Right ventricle myocardium superior (tissue), 1 donor: ENCODE measurements at regions not wholly inside any gene's neighbourhood (a gene's known extent, or its start where the extent isn't known, plus 50 kb on each side); places are given as distances from the start of the nearest gene placed in this dataset.

Experiments
- ATAC-seq: fragments of 200-7000 bp; cut with Tn5 transposase; one replicate; pipeline ENCODE4 v1.9.1; 2020; ENCODE audit warnings: mild to moderate bottlenecking; ENCODE audit not compliant: poor library complexity
- DNase-seq: peaks from one replicate; pipeline ENCODE4 v3.0.0-alpha.2; 2020
- intact Hi-C: fragments of 100-400 bp; cut with DNase I; formaldehyde crosslinking; loops from one replicate; pipeline ENCODE4 v1.11.2; 2022
- donor health status: DM: no; HTN: yes; CAD: no; lungs with severe emphysema.

GRCh38 chr21:14763695-14764064 is 217.6 kb upstream of the SAMSN1 start:
- intact Hi-C loops = no loop called here
- DNase-seq = no peak
- no peak for ATAC-seq

DNA sequence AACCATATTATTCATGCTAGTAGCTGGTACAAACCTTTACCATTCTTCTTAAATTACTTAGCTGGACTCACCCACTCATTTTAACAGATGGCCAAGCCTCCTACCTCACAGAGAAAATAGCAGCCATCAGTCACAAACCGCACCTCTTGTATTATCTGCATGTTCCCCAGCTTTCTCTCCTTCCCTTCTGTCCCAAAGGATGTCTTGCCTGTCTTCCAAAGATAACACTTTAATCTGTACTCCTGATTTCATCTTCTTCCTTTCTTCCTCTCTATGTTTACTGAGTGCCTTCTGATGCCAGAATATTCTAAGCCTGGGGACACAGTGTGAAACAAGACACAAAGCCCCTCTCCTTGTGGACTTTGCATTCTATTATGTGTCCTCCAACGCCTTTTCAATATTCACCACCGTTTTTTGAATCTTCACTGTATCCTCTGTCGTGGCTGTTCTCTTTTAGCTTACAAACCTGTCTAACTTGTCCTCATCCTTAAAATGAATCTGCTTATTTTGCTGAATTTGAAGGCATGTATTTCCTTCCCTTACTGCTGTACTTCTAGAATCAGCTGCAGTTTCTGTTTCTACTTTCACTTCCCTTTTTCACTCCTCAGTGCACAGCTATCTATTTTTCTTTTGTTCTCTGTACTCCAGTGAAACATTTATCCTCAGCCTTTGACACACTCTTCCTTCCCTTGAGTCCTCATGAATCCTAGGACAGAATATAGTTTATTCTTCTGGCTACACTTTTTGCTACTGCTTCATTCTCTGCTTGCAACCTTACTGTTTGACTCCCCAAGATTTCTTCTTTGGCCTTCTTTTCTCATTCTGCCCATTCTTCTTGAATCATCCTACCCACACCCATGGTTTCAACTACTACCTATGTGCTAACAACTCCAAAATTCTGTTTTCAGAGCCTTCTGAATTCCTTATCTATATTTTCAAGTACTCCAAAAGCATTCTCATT is 216.9 kb upstream of the SAMSN1 start:
- ATAC-seq (peak; percentile 69), DNase-seq (no peak)
- intact Hi-C loops = no loop called here

- intact Hi-C loops = no loop called here
- DNase-seq (no peak), ATAC-seq (no peak)
Measured at GRCh38 chr21:14762327-14762726, 216.2 kb upstream of the SAMSN1 start.

GRCh38 chr21:14759285-14759684 is 213.2 kb upstream of the SAMSN1 start:
- intact Hi-C loops = no loop called here
- DNase-seq (no peak), ATAC-seq (no peak)

- ATAC-seq (no peak), DNase-seq (no peak)
- intact Hi-C loops = no loop called here
Measured at GRCh38 chr21:14758849-14759248, 212.7 kb upstream of the SAMSN1 start.

- ATAC-seq (no peak), DNase-seq (no peak)
- intact Hi-C loops = no loop called here
Measured at GRCh38 chr21:14757533-14758327, 211.6 kb upstream of the SAMSN1 start.

DNA sequence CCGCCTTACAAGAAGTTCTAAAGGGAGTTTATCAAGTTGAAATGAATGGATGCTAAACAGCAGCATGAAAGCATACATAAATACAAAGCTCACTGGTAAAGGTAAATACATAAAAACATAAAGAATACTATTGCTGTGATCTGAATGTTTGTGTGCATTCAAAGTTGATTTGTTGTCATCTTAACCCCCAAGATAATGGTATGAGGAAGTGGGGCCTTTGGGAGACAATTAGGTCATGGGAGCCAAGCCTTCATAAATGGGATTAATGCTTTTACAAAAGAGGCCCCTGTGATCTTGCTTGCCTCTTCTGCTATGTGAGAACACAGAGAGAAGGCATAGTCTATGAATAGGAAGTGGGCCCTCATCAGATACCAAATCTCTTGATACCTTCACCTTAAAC is 209.0 kb upstream of the SAMSN1 start:
- intact Hi-C loops = no loop called here
- ATAC-seq = no peak
- DNase-seq = no peak

DNA sequence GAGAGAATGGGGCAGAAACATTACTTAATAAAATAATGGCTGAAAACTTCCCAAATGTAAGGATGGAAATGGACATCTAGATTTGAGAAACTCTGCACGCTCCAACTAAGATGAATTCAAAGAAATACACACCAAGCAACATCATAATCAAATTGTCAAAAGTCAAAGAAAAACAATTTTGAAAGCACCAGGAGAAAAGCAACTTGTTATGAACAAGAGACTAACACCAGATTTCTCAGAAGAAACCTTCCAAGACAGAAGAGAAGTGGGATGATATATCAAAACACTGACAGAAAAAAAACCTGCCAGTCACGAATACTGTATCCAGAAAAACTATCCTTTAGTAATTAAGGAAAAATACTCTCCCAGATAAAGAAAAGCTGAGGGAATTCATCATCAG is 208.6 kb upstream of the SAMSN1 start:
- intact Hi-C loops = no loop called here
- ATAC-seq = no peak
- DNase-seq = no peak

DNA sequence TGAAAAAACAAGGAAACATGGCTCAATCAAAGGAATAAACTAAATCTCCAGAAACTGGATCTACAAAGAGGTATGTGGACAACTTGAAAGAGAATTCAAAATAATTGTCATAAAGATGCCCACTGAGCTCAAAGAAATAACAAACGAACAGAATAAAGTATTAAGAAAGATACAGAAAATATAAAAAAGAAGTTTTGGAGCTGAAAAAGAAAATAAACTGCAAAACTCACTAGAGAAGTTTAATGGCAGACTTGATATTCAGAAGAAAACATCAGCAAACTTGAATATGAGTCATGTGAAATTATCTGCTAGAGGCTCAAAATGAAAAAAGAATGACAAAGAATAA is 208.1 kb upstream of the SAMSN1 start:
- intact Hi-C loops = no loop called here
- ATAC-seq (no peak), DNase-seq (no peak)

DNA sequence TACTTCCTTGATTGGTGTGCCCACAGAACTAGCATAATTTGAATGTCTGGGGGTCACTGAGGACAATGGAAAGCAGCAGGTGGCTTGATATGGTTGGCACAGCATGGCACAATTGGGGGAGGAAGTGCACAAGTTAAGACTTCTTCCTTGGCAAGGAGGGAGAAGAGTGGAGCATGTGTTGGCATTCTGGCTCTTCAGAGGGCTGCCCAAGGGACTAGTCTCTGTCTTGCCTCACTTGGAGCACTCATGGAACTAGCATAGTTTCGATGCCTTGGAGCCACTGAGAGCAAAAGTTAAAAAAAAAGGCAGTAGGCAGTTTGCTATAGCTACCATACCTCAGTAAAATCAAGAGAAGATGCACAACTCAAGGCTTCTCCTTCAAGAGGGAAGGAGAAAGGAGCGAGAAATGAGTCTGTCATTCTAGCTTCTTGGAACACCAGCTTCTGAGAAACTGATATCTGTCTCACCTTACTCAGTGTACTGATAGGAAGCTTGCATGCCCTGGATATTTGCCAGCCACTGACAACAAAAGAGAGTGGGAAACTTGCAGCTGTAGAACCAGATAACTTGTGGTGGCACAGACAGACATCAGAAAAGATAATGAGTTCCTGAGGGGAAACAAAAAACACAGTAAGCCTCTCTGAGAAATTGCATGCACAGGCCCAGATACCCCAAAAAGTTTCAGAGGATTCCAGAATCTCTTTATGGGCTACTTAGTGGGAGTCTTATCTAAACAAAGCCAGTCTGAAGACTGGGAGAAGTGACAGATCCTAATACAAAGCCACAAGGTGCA is 207.5 kb upstream of the SAMSN1 start:
- intact Hi-C loops = no loop called here
- ATAC-seq = no peak
- DNase-seq = no peak

DNA sequence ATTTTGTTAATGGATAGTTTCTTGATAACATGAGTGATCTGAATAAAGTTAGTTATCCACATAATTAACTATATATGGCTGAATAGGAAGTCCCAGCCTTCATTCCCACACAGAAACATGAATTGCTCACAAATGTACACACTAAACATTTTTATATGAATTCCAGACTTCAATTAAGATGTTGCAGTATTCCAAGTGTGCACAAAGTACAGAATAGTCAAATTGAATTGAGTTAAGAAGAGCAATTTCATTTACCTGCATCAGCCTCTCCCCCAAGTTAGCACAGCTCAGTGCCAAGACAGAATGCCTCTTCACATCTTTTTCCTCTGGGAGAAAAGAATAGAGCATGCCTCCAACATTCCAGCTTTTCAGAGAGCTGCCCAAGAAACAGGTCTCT is 207.0 kb upstream of the SAMSN1 start:
- no peak for ATAC-seq
- intact Hi-C loops = no loop called here
- no peak for DNase-seq

- no peak for ATAC-seq
- DNase-seq = no peak
- intact Hi-C loops = no loop called here
Measured at GRCh38 chr21:14752345-14752909, 206.3 kb upstream of the SAMSN1 start.

GRCh38 chr21:14751602-14752344 is 205.7 kb upstream of the SAMSN1 start:
- intact Hi-C loops = no loop called here

GRCh38 chr21:14751011-14751410 is 204.9 kb upstream of the SAMSN1 start:
- intact Hi-C loops = no loop called here
- no peak for DNase-seq
- no peak for ATAC-seq

More at GRCh38 chr21:14751602-14752344, 205.7 kb upstream of the SAMSN1 start:
- ATAC-seq (no peak), DNase-seq (no peak)

GRCh38 chr21:14750041-14750440 is 203.9 kb upstream of the SAMSN1 start:
- ATAC-seq = no peak
- no peak for DNase-seq
- intact Hi-C loops = no loop called here

DNA sequence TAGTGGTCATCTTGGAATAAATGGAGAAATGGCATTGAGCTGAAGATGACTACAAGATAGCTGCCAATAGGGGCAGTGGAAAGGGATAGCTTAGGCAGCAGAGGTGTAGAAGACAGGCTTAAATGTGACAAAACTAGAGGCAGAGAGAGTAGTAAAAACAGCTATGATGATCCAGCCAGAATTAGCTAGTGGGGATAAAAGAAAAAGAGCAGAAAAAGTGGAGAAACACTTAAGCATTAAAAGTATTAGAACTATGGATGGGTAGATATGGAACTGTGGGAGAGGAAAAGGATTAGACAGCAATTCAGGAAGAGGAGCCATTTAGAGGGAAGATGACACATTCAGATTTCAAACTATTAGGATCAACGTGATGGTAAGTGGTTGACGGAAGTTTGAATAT is 202.5 kb upstream of the SAMSN1 start:
- intact Hi-C loops = no loop called here
- no peak for DNase-seq
- no peak for ATAC-seq

- intact Hi-C loops = no loop called here
- DNase-seq (no peak), ATAC-seq (no peak)
Measured at GRCh38 chr21:14744368-14744767, 198.3 kb upstream of the SAMSN1 start.

DNA sequence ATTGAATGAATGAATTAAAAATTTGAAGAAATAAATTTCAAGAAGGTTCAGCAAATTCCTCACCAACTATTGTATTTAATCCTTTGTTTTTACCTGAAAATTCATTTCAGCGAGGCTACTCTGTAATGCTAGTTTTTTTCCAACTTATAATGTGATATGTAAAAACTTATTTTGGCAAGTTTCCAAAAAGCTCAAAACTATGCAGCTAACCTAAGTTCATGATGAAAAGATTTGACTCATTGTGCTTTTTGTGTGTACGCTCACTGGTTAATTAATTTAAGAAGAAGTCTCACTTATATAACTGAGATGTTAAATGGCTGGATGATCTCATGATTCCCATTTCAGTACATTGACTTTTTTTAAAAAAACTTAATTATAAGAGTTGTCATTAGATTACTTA is 196.0 kb upstream of the SAMSN1 start:
- ATAC-seq (no peak), DNase-seq (no peak)

More for the DNA sequence above, 196.0 kb upstream of the SAMSN1 start:
- intact Hi-C loops = no loop called here
